ENCODE measurements at regions not wholly inside any gene's neighbourhood (a gene's known extent, or its start where the extent isn't known, plus 50 kb on each side); places are given as distances from the start of the nearest gene placed in this dataset.

- TF ChIP-seq CTCF (IDR thresholded peaks at IDR 0.05) (no peak), POLR2A (IDR thresholded peaks at IDR 0.05; ENCODE audit: low read depth) (no peak), POLR2AphosphoS5 (IDR thresholded peaks at IDR 0.05) (no peak)
Observed at GRCh38 chr14:71243697-71244096, 336.4 kb downstream of the PCNX1 start.

Measured in esophagus muscularis mucosa (tissue), 3 donors.